OCI-LY1 (cell line): ENCODE measurements at regions not wholly inside any gene's neighbourhood (a gene's known extent, or its start where the extent isn't known, plus 50 kb on each side); places are given as distances from the start of the nearest gene placed in this dataset.

Source experiments
- CTCF ChIP-seq: fragments of 200-600 bp; sonication (generic), shearing (Covaris generic); IDR thresholded peaks from 2 replicates; pipeline ENCODE4 v1.5.1; 2017; ENCODE audit warnings: mild to moderate bottlenecking, antibody characterized with exemption, low read length, moderate library complexity, mixed read lengths
- EZH2 ChIP-seq: fragments of 200-600 bp; sonication (generic), shearing (Covaris generic); IDR thresholded peaks from 2 replicates; pipeline ENCODE4 v1.8.0; 2017; ENCODE audit warnings: borderline replicate concordance, mixed run types, mild to moderate bottlenecking, antibody characterized with exemption, low read length, moderate library complexity, mixed read lengths

DNA sequence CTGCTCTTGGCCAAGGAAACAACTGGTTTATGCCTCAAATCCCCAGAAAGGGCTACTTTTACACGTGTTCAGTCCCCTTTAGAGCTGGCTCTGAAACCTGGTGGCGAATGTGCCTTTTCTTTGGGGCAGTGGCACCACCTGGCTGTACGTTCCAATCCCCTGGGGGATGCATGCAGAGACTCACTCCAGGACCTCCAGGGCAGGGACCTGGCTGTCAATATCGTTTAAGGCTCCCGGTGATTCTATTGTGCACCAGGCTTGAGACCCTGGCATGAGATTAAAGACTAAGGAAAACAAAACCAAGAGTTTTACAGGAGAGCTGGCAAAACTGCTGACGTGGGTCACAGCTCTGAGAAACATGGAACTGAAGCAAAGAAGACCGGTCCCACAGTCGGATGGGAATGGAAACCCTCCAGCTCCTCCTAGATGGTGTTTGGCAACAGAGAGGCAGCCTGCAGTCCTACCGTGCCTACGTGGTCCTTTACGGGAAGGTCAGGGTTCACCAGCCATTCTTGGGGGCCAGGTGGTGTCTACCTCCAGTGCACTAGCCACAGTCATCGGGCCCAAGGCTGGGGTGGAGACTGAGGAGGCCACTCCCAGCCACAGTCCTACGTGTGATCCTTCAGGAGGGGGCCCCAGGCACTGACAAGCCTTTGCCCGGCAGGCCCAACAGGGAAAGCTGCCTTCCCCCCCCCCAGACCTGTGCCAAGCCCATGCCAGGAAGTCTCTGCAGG lies 203.3 kb upstream of the CST7 start:
- no peak for TF ChIP-seq CTCF
- TF ChIP-seq EZH2 = no peak
